Embryonic facial prominence (tissue), 1 donor: ENCODE measurements at regions not wholly inside any gene's neighbourhood (a gene's known extent, or its start where the extent isn't known, plus 50 kb on each side); places are given as distances from the start of the nearest gene placed in this dataset.
"Not testable (repeated sequence)": the region's sequence is repeated elsewhere in the genome, so short reads cannot be mapped to it uniquely, and the experiment has no call there.

Experiments
- DNase-seq: peaks from one replicate; pipeline ENCODE4 v3.0.0-alpha.2; 2016; ENCODE audit errors: extremely low spot score

GRCh38 chr1:222240536-222241181 is 307.2 kb downstream of the HHIPL2 start:
- DNase-seq = no peak

DNA sequence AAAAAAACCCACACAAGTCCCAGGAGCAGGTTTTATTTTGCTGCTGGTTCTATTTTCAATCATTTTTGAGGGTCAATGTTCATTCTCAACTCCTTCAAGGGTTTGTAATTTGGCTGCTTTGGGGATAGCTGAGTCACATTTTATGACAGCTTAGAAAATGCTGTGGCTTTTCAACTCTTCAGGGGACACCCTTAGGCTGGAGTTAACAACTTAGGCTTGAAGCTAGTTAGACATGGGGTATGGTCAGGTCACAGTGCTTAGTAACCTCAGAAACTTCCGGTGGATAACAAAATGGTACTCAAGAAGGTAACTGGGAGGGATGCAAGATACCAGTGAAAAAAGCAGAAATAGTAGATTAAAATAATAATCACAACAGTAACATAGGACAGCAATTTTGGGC is 308.8 kb downstream of the HHIPL2 start:
- no peak for DNase-seq

DNA sequence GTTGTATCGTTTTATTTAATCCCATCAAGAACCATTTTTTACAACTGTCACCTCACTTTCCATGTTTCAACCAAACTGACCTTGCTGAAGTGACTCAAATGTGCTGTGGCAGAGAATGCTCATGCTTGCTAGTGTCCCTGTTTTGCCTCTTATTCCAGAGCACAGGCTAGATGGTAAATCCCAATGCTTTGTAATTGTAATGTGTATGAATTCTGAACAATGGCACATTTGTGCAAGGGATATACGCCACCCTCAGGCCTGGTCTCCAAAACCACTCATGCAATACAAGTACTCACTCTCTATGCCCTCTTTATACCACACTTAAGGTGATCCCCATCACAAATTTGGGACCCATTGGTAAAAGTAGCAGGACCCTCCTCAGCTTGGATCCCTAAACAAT is 313.6 kb downstream of the HHIPL2 start:
- DNase-seq = no peak

DNA sequence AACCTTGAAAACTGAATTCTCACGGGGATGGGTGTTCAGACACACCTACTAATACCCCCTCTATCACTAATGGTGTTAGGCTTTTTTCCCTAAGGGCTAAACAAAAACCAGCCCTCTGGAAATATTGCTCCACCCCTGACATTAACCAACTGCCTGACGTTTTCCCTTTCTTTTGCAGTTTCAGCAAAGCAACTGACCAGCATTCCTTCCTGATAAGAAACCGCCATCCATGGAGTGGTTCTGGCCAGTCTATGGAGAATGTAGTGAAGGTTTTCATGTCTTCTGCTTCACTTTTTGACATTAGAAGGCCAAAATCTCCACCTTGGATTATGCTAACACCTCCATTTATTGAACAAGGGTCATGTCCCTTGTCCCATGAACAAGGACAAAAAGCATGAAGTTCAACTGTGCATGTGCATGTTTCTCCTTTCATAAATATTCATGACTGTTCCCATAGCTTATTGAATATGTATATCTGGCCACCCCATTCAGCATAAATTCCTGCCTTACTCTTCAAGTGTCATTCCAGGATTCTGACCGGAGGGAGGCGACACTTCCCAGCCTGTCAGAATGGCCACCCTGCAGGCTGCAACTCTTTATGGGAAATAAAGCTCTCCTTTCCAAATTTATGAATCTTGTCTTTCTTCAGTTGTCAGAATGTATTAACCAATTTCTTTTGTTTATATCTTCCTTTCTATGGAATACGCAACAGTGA is 314.3 kb downstream of the HHIPL2 start:
- no peak for DNase-seq

DNA sequence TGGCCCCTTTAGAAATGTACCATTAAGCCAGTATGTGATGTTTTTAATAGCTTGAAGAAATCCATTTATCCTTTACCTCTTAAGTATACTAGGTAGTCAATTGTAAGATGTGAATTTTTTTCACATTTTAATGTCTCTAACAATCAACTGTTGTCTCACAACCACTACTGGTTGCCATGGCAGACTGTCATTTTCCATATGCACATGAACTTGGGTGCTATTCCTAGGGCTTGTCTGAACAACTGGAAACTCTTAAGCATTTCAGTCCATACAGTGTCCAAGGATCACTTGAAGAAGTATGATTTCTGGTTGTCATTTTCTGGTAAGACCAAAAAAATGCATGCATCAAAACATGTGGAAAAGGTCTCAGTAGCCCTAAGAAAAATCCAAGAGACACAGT is 315.1 kb downstream of the HHIPL2 start:
- no peak for DNase-seq

- no peak for DNase-seq
Observed at GRCh38 chr1:222229672-222230312, 318.1 kb downstream of the HHIPL2 start.

- DNase-seq = no peak
Observed at GRCh38 chr1:222225316-222225691, 322.6 kb downstream of the HHIPL2 start.

DNA sequence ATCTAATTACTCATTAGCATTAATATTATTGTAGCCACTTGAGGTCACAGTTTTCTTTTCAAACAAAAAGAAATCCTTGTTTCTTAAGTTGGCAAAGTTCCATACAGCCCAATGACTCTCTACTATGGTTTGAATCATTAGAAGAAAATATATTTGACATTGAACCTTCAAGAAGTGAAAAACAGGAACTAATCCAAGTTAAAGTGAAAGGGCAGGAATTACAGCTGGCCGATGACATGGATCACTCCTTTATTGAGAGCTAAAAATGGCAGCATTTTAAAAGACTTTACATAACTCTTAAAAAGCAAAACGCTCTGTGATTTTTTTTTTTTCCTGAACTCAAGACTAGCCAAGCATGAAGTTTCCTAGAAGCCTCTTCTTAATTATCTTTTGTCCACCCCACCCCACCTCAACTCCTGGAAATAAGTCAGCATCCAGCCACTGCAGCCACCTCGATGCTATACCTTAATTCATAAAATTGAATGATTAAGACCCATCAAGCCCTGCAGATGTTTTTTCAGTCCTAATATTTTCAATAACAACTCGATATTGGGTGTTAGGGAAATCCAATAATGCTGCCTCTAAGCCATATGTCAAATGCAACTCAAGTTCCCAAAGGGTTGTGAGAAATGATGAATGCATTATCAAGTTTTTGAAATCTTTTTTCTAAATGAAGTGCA is 323.1 kb downstream of the HHIPL2 start:
- DNase-seq = no peak

DNA sequence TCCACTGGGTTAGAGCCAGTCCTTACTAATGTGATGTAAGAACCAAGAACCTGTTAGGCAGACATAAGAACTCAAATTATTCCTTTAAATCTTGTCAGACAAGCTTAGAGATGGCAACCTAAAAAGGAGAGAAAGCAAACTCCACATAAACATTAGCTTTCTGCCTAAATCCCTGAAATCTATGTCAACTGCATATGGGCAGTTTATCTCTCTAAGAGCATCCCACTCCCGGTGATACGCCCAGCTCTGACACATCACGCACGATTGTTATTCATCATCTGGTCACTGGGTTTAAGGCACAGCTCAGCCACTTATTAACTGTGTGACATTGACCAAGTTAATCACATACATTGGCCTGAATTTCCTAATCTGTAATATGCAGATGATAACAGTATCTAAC is 323.7 kb downstream of the HHIPL2 start:
- DNase-seq = no peak

DNA sequence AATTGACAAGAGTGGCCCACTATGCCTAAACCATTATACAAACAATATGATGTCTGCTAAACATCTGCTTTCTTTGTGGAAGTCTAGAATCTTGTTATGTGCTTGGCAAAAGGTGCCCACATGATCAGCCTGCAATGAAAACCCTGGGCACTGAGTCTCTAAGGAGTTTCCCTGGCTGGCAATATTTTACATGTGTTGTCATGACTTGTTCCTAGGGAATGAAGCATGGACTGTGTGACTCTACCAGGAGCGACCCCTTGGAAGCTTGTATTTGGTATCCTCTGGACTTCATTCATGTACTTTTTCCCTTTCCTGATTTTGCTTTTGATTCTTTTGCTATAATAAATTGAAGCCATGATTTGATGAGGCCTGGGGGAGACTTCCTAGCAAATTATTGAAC is 324.9 kb downstream of the HHIPL2 start:
- DNase-seq = no peak

DNA sequence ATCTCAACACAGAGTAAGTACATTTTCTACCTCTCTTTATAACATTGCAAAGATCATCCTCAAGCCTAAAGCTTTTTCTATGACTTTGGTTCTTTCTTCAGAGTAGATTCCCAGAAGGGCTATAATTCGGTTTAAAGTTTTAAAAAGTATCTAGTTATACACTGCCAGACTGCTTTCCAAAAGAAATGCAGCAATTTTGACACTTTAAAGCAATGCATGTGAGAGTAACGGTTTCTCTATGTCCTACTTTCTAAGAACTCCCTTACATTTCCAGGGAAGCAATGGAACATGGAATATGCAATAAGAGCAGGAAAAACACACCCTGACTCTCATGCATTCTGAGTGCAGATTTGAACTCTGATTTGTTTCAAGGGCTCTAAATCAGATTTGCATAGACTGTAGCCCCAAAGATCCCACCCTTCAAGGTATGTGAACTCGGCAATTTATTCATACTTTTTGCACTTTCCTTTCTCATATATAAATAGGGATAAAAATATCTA is 331.6 kb downstream of the HHIPL2 start:
- DNase-seq = no peak

- no peak for DNase-seq
Observed at GRCh38 chr1:222210776-222211175, 337.1 kb downstream of the HHIPL2 start.

- DNase-seq = no peak
Observed at GRCh38 chr1:222204475-222204874, 343.4 kb downstream of the HHIPL2 start.

- no peak for DNase-seq
Observed at GRCh38 chr1:222202831-222203230, 345.1 kb downstream of the HHIPL2 start.

DNA sequence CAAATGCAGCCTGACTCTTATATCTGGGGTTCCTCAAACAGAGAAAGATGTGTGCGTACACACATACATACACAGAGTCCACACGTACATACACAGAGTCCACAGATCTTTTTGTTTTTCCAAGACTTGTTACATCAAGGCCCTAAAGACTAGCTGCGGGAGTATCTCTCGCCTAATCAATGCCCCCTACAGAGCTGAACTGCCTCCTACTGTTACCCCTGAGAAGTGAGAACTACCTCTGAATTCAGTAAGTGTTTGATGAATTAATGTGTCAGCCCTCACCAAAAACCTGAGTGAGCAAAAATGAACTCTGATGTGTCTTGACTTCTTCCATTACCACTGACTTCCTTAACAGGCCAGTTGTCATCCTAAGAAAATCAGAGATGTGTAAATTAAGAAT is 351.2 kb downstream of the HHIPL2 start:
- no peak for DNase-seq

GRCh38 chr1:222196288-222196687 is 351.6 kb downstream of the HHIPL2 start:
- DNase-seq = no peak

DNA sequence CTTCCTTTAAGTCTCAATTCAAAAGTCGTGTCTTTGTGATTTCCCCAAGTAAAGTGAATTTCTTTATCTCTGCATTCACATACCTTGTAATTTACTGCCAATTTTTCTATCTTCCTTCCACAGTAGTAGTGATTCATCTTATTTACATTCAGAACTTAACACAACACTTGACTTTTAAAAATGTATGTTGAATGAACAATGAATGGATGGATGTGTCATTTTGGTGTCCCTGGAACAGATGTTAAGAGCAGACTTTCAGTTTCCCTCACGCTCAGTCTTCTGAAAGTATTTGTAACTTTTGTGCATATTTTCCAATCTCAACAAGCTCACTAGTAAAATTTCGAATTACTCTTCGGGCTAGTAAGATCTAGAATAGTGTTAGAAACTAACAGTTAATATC is 352.0 kb downstream of the HHIPL2 start:
- no peak for DNase-seq

DNA sequence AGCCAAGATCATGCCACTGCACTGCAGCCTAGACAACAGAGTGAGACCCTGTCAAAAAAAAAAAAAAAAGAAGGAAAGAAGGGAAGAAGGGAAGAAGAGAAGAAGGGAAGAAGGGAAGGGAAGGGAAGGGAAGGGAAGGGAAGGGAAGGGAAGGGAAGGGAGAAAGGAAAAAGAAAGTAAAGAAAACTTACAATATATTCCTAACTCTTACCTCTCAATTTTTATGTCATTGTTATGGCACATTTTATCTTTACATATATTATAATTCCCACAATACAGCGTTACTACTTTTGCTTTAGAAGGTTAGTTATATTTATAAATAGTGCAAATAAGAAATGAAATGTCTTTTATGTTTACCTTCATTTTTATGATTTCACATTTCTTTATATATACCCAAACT is 358.7 kb downstream of the HHIPL2 start:
- DNase-seq = no peak

DNA sequence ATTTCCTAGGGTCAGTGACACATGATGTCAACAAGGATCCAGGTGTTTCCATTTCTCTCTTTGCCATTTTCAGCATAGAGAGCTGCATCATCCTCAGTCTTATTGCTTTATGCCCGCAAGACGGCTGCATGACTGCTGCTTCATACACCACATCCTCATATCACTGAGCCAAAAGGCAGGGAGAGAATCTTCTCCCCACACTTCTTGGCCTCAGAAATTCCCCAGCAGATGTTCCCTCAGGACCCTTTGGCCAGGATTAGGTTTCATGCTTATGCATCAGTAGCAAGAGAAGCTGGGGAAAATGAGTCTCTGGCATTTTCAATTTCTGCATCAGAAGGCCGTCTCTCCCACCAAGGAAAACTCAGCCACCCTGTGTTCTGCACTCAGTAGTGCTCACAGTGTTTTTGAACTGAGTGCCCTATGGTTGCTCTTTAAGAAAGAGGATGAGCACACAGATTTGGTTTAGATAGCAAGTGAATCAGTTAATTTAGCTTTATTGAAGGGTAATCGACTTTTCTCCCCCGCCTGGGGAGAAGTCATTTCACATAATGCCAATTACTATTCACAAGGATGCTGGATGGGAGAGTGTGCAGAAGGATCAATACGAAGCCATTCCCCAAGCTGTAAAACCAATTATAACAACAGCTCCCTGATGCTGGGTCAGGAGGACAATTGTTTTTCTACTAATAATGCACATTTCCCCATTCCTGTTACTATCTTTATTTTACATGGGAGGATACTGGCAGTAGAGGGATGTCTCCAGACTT is 360.2 kb downstream of the HHIPL2 start:
- no peak for DNase-seq

DNA sequence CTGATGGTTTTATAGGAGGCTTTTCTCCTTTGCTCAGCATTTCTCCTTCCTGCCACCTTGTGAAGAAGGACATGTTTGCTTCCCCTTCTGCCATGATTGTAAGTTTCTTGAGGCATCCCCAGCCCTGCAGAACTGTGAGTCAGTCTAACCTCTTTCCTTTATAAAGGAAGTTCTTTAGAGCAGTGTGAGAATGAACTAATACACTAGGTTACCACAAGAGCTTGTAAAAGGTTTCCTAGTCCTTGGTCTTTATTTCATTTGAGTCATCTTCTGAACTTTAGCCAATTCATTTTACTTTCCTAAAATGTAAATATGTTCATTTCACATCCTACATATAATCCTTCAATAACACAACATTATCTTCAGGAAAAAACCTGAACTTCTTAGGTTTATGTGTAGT is 365.3 kb downstream of the HHIPL2 start:
- DNase-seq = no peak

DNA sequence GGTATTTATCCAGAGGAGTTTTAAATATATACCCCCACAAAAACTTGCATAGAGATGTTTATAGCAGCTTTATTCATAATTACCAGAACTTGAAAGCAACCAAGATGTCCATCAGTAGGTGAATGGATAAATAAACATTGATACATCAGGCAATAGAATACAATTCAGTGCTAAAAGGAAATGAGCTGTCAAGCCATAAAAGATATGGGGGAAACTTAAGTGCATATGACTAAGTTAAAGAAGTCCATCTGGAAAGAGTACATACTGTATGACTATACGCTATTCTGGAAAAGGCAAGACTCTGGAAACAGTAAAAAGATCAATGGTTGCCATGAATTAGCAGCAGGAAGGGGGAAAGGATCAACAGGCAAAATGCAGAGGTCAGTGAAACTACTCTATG is 366.7 kb downstream of the HHIPL2 start:
- DNase-seq = no peak

- not testable (repeated sequence) for DNase-seq
Observed at GRCh38 chr1:222177496-222177895, 370.4 kb downstream of the HHIPL2 start.
